GM23248 (cell line): ENCODE measurements at regions not wholly inside any gene's neighbourhood (a gene's known extent, or its start where the extent isn't known, plus 50 kb on each side); places are given as distances from the start of the nearest gene placed in this dataset.

Source experiments
- DNase-seq: peaks from one replicate; pipeline ENCODE4 v3.0.0-alpha.2; 2015
- H2AFZ ChIP-seq: fragments of 200-600 bp; sonication (generic); 2 replicates; pipeline ENCODE4 v1.6.1; 2016; ENCODE audit warnings: antibody characterized with exemption
- H3F3A ChIP-seq: fragments of 200-600 bp; sonication (generic); 2 replicates; pipeline ENCODE4 v1.6.1; 2016; ENCODE audit warnings: mild to moderate bottlenecking, antibody characterized with exemption, mixed run types; ENCODE audit not compliant: insufficient read depth
- H3K27ac ChIP-seq: fragments of 200-600 bp; sonication (generic); 2 replicates; pipeline ENCODE4 v1.5.1; 2016; ENCODE audit warnings: mild to moderate bottlenecking
- H3K27me3 ChIP-seq: fragments of 200-600 bp; sonication (generic); replicated peaks from 2 replicates; pipeline ENCODE4 v1.6.1; 2016; ENCODE audit warnings: mild to moderate bottlenecking; ENCODE audit not compliant: insufficient read depth
- H3K36me3 ChIP-seq: fragments of 200-600 bp; sonication (generic); 2 replicates; pipeline ENCODE4 v1.6.1; 2016; ENCODE audit warnings: low read depth, mild to moderate bottlenecking
- H3K4me1 ChIP-seq: fragments of 200-600 bp; sonication (generic); 2 replicates; pipeline ENCODE4 v1.6.1; 2016; ENCODE audit warnings: mild to moderate bottlenecking; ENCODE audit not compliant: insufficient read depth
- H3K4me2 ChIP-seq: fragments of 200-600 bp; sonication (generic); one replicate; pipeline ENCODE4 v1.6.1; 2016; ENCODE audit warnings: mild to moderate bottlenecking; ENCODE audit not compliant: unreplicated experiment
- H3K4me3 ChIP-seq: fragments of 200-600 bp; sonication (generic); 2 replicates; pipeline ENCODE4 v1.5.1; 2016; ENCODE audit warnings: mild to moderate bottlenecking
- H3K79me2 ChIP-seq: fragments of 200-600 bp; sonication (generic); 2 replicates; pipeline ENCODE4 v1.6.1; 2016; ENCODE audit warnings: mild to moderate bottlenecking; ENCODE audit not compliant: insufficient read depth
- H3K9ac ChIP-seq: fragments of 200-600 bp; sonication (generic); 2 replicates; pipeline ENCODE4 v1.6.1; 2016; ENCODE audit warnings: mild to moderate bottlenecking
- H3K9me2 ChIP-seq: fragments of 200-600 bp; sonication (generic); 2 replicates; pipeline ENCODE4 v1.6.1; 2016; ENCODE audit warnings: mixed run types, mild to moderate bottlenecking, moderate library complexity; ENCODE audit not compliant: insufficient read depth
- H3K9me3 ChIP-seq: fragments of 200-600 bp; sonication (generic); one replicate; pipeline ENCODE4 v1.6.1; 2017; ENCODE audit warnings: low read depth
- H4K20me1 ChIP-seq: fragments of 200-600 bp; sonication (generic); 2 replicates; pipeline ENCODE4 v1.6.0; 2016; ENCODE audit not compliant: insufficient read depth
- EZH2 ChIP-seq: fragments of 200-600 bp; sonication (generic); IDR thresholded peaks from 2 replicates; pipeline ENCODE4 v1.6.1; 2018; ENCODE audit warnings: antibody characterized with exemption, mild to moderate bottlenecking; ENCODE audit not compliant: insufficient read depth, poor library complexity, severe bottlenecking
- EZH2phosphoT487 ChIP-seq: fragments of 200-600 bp; sonication (generic); IDR thresholded peaks from 2 replicates; pipeline ENCODE4 v1.6.1; 2018; ENCODE audit warnings: antibody characterized with exemption, moderate library complexity, mild to moderate bottlenecking, low read depth; ENCODE audit not compliant: insufficient read depth
- WGBS, 2 experiments: methylation state at CpG; one replicate each; pipeline ENCODE4 v1.1.6; 2015 to 2017; ENCODE audit warnings: low lambda C conversion rate in 2 of 2, low coverage in 1 of 2; ENCODE audit errors: missing lambda C conversion rate in 2 of 2; 5-methylcytosine and 5-hydroxymethylcytosine counted together
- in situ Hi-C: fragments of 300-500 bp; cut with MboI; formaldehyde crosslinking; loops from 2 replicates; pipeline ENCODE4 v1.15.0; 2020

- in situ Hi-C loops = no loop called here
- no peak overlapping the region for H3K4me2 ChIP-seq
These were observed 417.5 kb downstream of the LRIG3 start for GRCh38 chr12:58502841-58503240.

GRCh38 chr12:58503731-58504130 is 416.6 kb downstream of the LRIG3 start:
- H3K4me2 ChIP-seq = no peak overlapping the region
- WGBS, 2 experiments = 98% methylated on average over 2 of the region's 2 CpGs
- H2AFZ ChIP-seq = no peak overlapping the region
- no peaks in the 10 kb centered on the region for H3K9me2 ChIP-seq
- in situ Hi-C loops = no loop called here
- H3K4me3 ChIP-seq = no peak overlapping the region
- peak overlapping the region; percentile 34; the same call in 1 of the 2 replicates for H3K27ac ChIP-seq
- H4K20me1 ChIP-seq = no peaks in the 10 kb centered on the region
- TF ChIP-seq EZH2 = no peak
- no peak for TF ChIP-seq EZH2phosphoT487
- no peaks in the 10 kb centered on the region for H3K79me2 ChIP-seq
- no peaks in the 10 kb centered on the region for H3K27me3 ChIP-seq
- H3K4me1 ChIP-seq = peaks cover 51% of the 10 kb centered on the region
- no peak for DNase-seq
- peaks cover 33% of the 10 kb centered on the region for H3F3A ChIP-seq
- no peaks in the 10 kb centered on the region for H3K36me3 ChIP-seq
- H3K9me3 ChIP-seq = no peaks in the 10 kb centered on the region
- no peak overlapping the region for H3K9ac ChIP-seq

More at GRCh38 chr12:58502841-58503240, 417.5 kb downstream of the LRIG3 start:
- Histone ChIP-seq H4K20me1 (no peaks in the 10 kb centered on the region), H3F3A (peaks cover 33% of the 10 kb centered on the region), H3K27ac (no peak overlapping the region), H2AFZ (peak overlapping the region; percentile 14; the same call in 1 of the 2 replicates), H3K4me3 (no peak overlapping the region), H3K9me3 (no peaks in the 10 kb centered on the region), H3K27me3 (no peaks in the 10 kb centered on the region), H3K36me3 (no peaks in the 10 kb centered on the region), H3K4me1 (peaks cover 51% of the 10 kb centered on the region), H3K79me2 (no peaks in the 10 kb centered on the region), H3K9me2 (no peaks in the 10 kb centered on the region), H3K9ac (no peak overlapping the region)
- peak; percentile 29 for DNase-seq
- TF ChIP-seq EZH2phosphoT487 (no peak), EZH2 (no peak)
- WGBS, 2 experiments = 27 to 31% methylated on average over 4 of the region's 4 CpGs

DNA sequence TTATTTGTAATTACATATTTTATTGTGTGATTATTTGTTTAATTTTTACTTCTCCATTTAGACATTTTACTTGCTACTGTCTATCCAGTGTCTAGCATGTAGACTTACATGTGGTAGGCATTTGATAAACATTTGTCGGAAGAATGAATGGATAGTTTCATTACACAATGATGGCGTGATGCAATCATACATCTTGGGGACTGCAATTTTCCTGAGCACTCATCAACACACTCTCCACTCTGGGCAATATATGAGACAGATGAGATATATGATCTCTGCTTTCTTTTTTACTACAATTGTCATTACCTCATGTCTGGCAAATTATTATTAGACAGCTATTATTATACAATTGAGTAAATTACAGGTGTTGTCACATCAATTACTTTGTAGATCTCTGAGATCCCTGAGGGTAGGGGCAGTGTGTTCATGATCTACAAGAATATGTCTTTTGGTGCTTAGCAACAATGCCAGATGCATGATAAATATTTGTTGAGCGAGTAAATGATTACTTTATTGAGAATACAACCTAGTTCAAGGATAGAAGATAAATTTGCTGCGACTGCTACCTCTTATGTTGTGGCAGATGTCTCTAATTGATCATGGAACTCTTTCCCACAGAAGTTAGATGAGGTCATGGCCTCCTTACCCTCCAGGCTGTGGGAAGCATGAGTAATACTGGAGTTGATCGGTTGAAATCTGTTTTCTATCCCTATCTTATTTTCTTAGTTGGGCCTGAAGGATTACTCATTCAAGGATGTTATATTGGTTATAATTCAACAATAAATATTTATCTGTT is 416.0 kb downstream of the LRIG3 start:
- H3K4me3 ChIP-seq = no peak overlapping the region
- H3K79me2 ChIP-seq = no peaks in the 10 kb centered on the region
- no peak overlapping the region for H2AFZ ChIP-seq
- H3K4me1 ChIP-seq = peaks cover 51% of the 10 kb centered on the region
- peak overlapping the region; percentile 34 for H3K27ac ChIP-seq
- H3F3A ChIP-seq = peaks cover 39% of the 10 kb centered on the region
- H4K20me1 ChIP-seq = no peaks in the 10 kb centered on the region
- TF ChIP-seq EZH2phosphoT487 (no peak), EZH2 (no peak)
- in situ Hi-C loops = no loop called here
- no peaks in the 10 kb centered on the region for H3K36me3 ChIP-seq
- 26 to 28% methylated on average over 5 of the region's 5 CpGs for WGBS, 2 experiments
- H3K9me3 ChIP-seq = no peaks in the 10 kb centered on the region
- DNase-seq = peak; percentile 66
- H3K9ac ChIP-seq = no peak overlapping the region
- H3K4me2 ChIP-seq = peak overlapping the region; percentile 2
- H3K9me2 ChIP-seq = no peaks in the 10 kb centered on the region
- no peaks in the 10 kb centered on the region for H3K27me3 ChIP-seq

DNA sequence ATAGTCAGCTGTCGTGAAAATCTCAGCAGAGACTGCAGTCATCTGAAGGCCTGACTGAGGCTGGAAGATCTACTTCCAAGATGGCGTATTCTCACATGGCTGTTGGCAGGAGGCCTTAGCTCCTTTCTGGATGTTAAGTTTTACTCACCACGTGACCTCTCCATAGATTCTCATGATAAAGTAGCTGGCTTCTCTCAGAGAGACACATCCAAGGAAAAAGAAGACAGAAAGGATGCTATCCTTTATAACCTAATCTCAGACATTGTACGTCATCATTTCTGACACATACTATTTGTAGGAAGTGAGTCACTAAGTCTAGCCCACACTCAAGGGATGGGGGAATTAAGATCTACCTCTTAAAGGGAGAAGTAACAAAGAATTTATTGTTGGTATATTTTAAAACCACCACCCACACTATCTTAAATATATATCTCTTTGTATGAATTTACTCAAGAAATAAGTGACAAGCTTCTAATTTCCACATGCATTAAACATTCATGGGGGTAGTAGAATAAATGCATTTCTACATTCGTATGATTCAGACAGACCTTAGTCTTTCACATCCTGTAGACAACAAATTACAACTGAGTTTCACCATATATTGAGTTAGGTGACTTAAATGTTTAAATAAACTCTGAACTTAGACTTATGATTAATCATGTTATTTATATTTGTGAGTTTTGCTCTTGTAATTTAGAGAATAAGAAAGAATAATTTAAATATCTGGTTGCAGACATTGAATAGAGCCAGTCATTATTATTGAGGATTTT is 411.0 kb downstream of the LRIG3 start:
- in situ Hi-C loops = no loop called here
- H3K27ac ChIP-seq = peak overlapping the region; percentile 65
- H3K9me3 ChIP-seq = no peaks in the 10 kb centered on the region
- H3K36me3 ChIP-seq = no peaks in the 10 kb centered on the region
- peaks cover 9% of the 10 kb centered on the region for H3K4me1 ChIP-seq
- H3K79me2 ChIP-seq = no peaks in the 10 kb centered on the region
- no peak for TF ChIP-seq EZH2
- no peak overlapping the region for H3K4me3 ChIP-seq
- no peak overlapping the region for H3K4me2 ChIP-seq
- H2AFZ ChIP-seq = peak overlapping the region; percentile 26; the same call in 1 of the 2 replicates
- H3K9ac ChIP-seq = no peak overlapping the region
- peak; percentile 79 for DNase-seq
- H4K20me1 ChIP-seq = no peaks in the 10 kb centered on the region
- WGBS, 2 experiments = 25 to 34% methylated on average over 5 of the region's 5 CpGs
- peaks cover 20% of the 10 kb centered on the region for H3F3A ChIP-seq
- no peaks in the 10 kb centered on the region for H3K9me2 ChIP-seq
- no peaks in the 10 kb centered on the region for H3K27me3 ChIP-seq
